Chondrocyte (in vitro differentiated cells): ENCODE measurements at regions not wholly inside any gene's neighbourhood (a gene's known extent, or its start where the extent isn't known, plus 50 kb on each side); places are given as distances from the start of the nearest gene placed in this dataset.

Experiments used
- DNase-seq: peaks from one replicate; pipeline ENCODE4 v3.0.0; 2021; ENCODE audit warnings: mixed read lengths, low spot score
- H3K27ac Mint-ChIP-seq: one replicate; pipeline ENCODE4 v1.8.0; 2021; ENCODE audit warnings: mild to moderate bottlenecking, moderate library complexity, mixed read lengths; ENCODE audit not compliant: unreplicated experiment
- H3K27me3 Mint-ChIP-seq: 2 replicates; pipeline ENCODE4 v1.8.0; 2021; ENCODE audit warnings: low read depth, mixed read lengths
- H3K36me3 Mint-ChIP-seq: 2 replicates; pipeline ENCODE4 v1.8.0; 2021; ENCODE audit warnings: low read depth, mixed read lengths
- H3K4me1 Mint-ChIP-seq: 2 replicates; pipeline ENCODE4 v1.8.0; 2021; ENCODE audit warnings: low read depth, mild to moderate bottlenecking, mixed read lengths
- H3K4me3 Mint-ChIP-seq: one replicate; pipeline ENCODE4 v1.8.0; 2021; ENCODE audit warnings: mild to moderate bottlenecking, moderate library complexity, mixed read lengths; ENCODE audit not compliant: unreplicated experiment
- H3K9me3 Mint-ChIP-seq: 2 replicates; pipeline ENCODE4 v1.8.0; 2021; ENCODE audit warnings: low read depth, mixed read lengths
- CTCF ChIP-seq: fragments of 200-600 bp; sonication (generic); IDR thresholded peaks from 2 replicates; pipeline ENCODE4 v1.5.0; 2021; ENCODE audit warnings: antibody characterized with exemption, mild to moderate bottlenecking, moderate library complexity

- TF ChIP-seq CTCF = no peak
- no peaks in the 10 kb centered on the region for H3K36me3 Mint-ChIP-seq
- no peaks in the 10 kb centered on the region for H3K9me3 Mint-ChIP-seq
These were observed 855.4 kb downstream of the TAF11L14 start for GRCh38 chr5:18489703-18490102.

GRCh38 chr5:18491349-18491748, 857.1 kb downstream of the TAF11L14 start:
- H3K27ac Mint-ChIP-seq = no peak overlapping the region
- DNase-seq = no peak
- no peaks in the 10 kb centered on the region for H3K36me3 Mint-ChIP-seq
- H3K9me3 Mint-ChIP-seq = peaks cover 8% of the 10 kb centered on the region
- no peak for TF ChIP-seq CTCF
- no peaks in the 10 kb centered on the region for H3K4me1 Mint-ChIP-seq
- H3K4me3 Mint-ChIP-seq = no peak overlapping the region
- peaks cover 5% of the 10 kb centered on the region for H3K27me3 Mint-ChIP-seq

More at GRCh38 chr5:18489703-18490102, 855.4 kb downstream of the TAF11L14 start:
- Mint-ChIP-seq H3K27me3 (peaks cover 5% of the 10 kb centered on the region), H3K27ac (no peak overlapping the region), H3K4me3 (no peak overlapping the region), H3K4me1 (no peaks in the 10 kb centered on the region)
- DNase-seq = no peak

GRCh38 chr5:18495157-18495556, 860.9 kb downstream of the TAF11L14 start:
- Mint-ChIP-seq H3K27ac (no peak overlapping the region), H3K4me3 (no peak overlapping the region), H3K4me1 (no peaks in the 10 kb centered on the region), H3K9me3 (peaks cover 19% of the 10 kb centered on the region), H3K27me3 (peaks cover 5% of the 10 kb centered on the region), H3K36me3 (no peaks in the 10 kb centered on the region)
- no peak for TF ChIP-seq CTCF
- no peak for DNase-seq

- Mint-ChIP-seq H3K4me3 (no peak overlapping the region), H3K9me3 (peaks cover 19% of the 10 kb centered on the region), H3K36me3 (no peaks in the 10 kb centered on the region), H3K4me1 (no peaks in the 10 kb centered on the region), H3K27ac (no peak overlapping the region), H3K27me3 (no peaks in the 10 kb centered on the region)
- TF ChIP-seq CTCF = no peak
- no peak for DNase-seq
These were observed 861.8 kb downstream of the TAF11L14 start for GRCh38 chr5:18496041-18496440.

GRCh38 chr5:18497089-18497488, 862.8 kb downstream of the TAF11L14 start:
- Mint-ChIP-seq H3K4me1 (no peaks in the 10 kb centered on the region), H3K36me3 (no peaks in the 10 kb centered on the region), H3K27ac (no peak overlapping the region), H3K9me3 (peaks cover 19% of the 10 kb centered on the region), H3K27me3 (no peaks in the 10 kb centered on the region), H3K4me3 (no peak overlapping the region)
- DNase-seq = no peak
- TF ChIP-seq CTCF = no peak
